NCI-H1417 treated with DMSO at 0.1 percent for 48 hours (cell line): ENCODE measurements at regions not wholly inside any gene's neighbourhood (a gene's known extent, or its start where the extent isn't known, plus 50 kb on each side); places are given as distances from the start of the nearest gene placed in this dataset.
"Not testable (repeated sequence)": the region's sequence is repeated elsewhere in the genome, so short reads cannot be mapped to it uniquely, and the experiment has no call there.

Experiments used
- DNase-seq: peaks from one replicate; lab custom pipeline; 2025; lab: John Stamatoyannopoulos, UW

DNA sequence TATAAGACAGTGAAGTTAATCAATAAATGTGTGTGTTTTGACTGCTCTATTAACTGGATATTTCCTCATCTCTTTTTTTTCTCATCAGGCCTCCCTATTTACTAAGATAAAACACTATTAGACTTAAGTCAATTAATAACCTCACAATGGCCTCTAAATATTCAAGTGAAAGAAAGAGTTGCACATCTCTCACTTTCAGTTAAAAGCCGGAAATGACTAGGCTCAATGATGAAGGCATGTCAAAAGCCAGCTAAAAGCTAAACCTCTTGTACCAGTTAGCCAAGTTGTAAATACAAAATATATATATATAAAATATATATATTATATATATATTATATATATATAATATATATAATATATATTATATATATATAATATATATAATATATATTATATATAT is 127.0 kb upstream of the MEOX2 start:
- no peak for DNase-seq

DNA sequence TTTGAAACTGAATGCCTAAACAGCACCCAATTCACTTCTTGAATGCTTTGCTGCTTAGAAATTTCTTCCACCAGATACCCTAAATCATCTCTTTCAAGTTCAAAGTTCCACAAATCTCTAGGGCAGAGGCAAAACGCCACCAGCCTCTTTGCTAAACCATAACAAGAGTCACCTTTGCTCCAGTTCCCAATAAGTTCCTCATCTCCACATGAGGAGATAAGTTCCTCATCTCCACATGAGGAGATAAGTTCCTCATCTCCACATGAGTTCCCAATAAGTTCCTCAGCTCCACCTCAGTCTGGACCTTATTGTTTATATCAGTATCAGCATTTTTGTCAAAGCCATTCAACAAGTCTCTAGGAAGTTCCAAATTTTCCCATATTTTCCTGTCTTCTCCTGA is 123.9 kb upstream of the MEOX2 start:
- not testable (repeated sequence) for DNase-seq

DNA sequence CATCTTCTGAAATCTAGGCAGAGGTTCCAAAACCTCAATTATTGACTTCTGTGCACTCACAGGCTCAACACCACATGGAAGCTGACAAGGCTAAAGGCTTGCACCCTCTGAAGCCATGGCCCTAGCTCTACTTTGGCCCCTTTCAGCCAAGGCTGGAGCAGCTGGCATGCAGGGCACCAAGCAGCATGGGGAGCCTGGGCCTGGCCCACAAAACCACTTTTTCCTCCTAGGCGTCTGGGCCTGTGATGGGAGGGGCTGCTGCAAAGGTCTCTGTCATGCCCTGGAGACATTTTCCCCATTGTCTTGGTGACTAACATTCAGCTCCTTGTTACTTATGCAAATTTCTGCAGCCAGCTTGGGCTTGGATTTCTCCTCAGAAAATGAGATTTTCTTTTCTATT is 123.5 kb upstream of the MEOX2 start:
- DNase-seq, result not testable (repeated sequence)

DNA sequence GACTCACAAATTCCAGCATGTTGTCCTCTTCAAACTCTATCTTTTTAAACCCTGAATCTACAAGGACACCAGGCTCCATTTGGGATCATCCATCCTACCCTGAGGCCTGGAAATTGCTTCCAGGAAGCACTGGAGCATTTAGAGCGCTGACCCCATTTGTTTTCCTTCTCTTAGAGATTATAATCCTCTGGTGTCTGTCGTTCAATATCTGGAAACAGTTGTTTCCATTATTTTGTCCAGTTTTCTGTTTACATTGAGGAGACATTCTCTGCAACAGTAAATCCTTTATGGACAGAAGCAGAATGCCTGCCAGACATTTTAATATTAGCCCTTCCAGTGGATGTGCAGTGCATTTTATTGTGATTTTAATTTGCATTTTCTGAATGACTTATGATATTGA is 119.4 kb upstream of the MEOX2 start:
- DNase-seq, result no peak

DNA sequence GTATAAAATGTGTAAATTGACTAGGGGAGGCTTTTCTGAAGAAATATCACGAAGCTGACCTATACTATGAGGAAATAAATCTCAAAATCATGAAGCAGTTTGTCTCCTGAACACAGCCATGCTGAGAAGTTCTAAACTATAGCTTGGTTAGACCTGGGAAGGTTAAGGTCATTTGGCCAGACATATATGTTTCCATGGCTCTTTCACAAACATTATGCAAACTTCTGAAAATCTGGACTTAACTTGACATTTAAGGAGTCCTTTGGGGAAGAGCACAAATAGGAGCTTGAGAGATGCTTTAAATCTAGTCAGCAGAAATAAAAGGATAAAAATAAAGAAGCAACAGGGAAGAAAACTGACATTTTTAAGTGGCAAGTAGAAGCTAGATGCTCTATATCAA is 115.9 kb upstream of the MEOX2 start:
- DNase-seq, result no peak

DNA sequence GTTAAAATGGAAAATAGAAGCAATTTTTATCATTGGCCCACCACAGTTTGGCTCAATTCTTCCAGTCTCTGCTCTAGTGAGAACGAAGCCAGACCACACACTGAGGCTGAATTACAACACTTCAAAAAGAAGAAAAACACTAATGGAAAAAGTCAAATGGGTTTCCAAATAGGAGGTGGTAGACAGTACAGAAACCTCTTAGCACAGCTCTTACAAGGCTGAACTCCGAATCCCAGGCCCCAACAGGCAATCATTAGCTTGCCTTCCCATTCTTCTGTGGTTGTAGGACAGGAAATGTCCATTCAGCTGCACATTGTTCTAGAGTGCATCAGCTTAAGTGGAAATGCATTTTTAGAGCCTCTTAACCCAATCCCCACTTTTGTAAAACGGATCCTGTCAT is 115.1 kb upstream of the MEOX2 start:
- DNase-seq, result no peak

DNA sequence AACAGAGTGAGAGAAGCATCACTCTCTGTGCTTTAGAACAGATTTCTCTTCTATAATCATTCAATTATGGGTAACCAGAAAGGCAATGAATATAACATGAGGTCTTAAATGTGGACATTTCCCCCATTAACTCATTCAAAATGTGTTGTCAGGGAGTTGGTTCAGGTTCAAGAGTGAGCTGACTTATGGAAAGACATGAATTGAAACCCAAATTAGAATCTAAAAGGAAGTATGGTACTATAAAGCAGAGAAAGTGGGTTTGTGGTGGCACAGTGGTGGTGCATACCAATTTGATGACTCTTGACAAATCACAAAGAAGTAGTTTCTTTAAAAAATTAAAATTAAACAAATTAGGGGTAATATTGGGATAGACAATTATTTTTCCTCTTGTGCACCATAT is 114.6 kb upstream of the MEOX2 start:
- DNase-seq, result no peak

DNA sequence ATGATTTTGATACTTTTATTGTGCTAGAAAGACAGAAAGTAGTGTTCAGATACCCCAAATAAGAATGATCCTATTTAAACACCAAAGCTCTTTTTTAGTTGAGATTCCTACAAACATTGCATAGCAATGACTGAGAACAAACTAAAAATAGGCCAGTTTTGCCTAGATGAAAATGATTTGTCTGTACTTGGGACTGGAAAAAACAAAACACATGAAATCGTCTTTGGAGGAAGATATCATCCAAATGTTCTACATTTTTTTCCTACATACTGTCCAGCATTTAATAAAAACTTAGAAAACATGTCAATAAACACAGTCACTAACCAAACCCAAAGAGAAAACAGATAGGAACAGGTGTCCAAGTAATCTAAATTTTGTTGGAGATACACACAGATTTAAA is 111.6 kb upstream of the MEOX2 start:
- DNase-seq, result no peak

DNA sequence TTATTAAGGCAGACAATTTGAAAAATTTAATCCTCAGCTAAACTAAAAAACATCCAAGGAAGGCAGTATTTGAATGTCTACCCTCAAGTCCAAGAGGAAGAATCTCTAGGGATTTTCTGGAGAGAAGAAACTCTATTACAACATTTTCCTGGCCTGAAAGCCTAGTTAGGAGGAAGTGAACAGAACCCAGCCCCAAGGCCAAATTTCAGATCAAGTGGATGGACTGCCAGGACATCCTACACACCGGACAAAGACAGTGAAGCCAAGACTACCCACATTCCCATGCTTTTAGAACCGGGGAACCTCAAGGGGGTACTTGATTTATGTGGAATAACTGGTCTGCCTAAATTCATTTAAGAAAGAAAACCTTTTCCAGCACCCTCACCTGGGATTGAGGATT is 108.9 kb upstream of the MEOX2 start:
- no peak for DNase-seq

DNA sequence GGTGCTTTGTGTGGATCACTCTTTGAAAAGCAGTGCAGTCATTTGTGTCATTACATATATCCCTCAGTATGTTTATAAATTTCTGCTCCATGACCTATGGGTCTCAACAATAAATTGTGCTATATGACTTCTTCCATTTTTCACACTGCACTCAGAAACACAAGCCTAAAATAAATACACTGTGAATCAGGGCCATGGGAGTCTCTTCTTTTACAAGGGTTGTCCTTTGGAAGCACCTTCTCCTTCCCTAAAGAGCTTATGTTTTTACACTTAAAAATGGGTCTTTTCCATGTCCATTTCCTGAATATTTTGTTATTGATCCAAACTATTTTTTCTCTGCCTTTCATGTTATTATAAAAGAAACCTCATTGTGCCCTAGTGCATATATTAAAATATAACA is 108.3 kb upstream of the MEOX2 start:
- no peak for DNase-seq

DNA sequence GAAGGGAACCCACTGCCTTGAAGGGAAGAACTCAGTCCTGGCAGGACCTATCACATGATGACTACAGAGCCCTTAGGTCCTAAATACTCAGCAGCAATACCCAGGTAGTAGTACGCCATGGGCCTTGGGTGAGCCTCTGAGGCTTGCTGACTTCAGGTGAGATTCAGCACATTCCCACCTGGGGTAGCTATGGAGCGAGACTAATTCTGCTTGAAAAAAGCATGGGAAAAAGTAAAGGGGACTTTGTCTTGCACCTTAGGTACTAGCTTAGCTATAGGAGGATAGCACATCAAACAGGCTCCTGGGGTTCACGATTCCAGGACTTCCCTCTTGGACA is 98.2 kb upstream of the MEOX2 start:
- DNase-seq, result no peak

DNA sequence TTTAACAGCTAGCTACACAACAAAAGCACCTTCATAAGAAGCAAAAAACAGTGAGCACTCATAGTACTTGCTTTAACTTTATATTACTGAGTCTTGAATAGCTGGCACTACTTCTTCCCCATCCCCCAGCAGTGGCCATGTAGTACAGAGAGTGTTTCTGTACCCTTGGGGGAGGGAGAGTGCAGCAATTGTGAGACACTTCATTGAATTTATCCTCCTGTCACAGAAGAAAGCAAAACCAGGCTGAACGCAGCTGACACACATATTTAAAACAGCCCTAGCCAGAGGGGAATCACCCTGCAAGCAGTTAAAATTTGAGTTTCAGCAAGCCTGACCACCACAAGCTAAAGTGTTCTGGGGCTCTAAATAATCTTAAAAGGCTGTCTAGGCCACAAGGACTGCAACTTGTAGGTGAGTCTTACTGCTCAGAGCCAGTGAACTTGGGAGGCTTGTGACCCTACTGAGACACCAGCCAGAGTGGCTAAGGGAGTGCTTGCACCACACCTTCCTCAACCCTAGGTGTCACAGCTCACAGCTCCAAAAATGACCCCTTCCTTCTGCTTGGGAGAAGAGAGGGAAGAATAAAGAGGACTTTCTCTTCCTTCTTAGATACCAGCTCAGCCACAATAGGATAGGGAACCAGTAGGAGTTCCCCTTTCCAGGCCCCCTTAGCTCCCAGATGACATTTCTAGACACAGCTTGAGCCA is 97.7 kb upstream of the MEOX2 start:
- DNase-seq, result no peak

DNA sequence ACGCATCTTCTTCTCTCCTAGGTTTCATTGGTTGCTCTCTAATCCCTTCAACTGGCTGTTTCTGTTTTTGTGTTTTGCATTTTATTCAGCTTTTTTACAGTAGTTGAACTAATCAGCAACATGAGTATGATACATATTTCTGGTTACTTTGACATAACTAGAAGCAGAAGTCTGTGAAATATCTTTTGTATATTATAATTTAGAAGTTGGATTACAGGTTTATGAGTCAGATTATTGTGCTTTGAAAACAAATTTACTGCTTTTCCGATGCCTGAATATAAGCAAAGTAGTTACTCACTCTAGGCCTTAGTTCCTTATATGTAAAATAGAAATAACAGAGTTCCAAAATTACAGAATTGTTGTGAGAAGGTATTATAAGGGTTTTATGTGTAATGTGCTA is 96.2 kb upstream of the MEOX2 start:
- no peak for DNase-seq

DNA sequence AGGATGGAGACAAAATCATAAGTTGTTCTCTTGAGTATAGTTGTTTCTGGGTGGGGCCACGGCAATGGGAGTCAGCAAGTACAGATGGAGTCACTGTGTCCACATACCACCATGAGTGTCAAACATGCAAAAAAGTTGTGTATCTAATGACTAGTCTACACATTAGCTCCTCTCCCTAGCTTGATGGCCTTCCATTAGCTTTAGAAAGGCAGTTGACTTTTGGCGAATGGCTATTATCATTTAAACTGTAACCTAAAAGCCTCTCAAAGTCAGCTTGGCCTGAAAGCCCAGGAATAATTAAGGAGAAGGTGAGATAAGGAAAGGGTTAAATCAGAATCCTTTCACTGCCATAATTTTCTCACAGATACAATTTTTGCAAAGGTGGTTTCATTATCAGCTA is 95.5 kb upstream of the MEOX2 start:
- no peak for DNase-seq

DNA sequence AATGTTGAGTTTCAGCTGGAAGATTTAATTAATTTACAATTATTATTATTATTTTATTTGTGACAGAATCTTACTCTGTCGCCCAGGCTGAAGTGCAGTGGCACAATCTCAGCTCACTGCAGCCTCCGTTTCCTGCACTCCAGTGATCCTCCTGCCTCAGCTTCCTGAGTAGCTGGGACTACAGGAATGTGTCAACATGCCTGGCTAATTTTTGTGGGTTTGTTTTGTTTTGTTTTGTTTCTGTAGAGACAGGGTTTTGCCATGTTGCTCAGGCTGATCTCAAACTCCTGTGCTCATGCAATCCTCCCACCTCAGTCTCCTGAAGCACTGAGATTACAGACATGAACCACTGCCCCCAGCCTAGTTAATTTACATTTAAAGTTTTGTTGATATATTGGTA is 93.8 kb upstream of the MEOX2 start:
- no peak for DNase-seq

DNA sequence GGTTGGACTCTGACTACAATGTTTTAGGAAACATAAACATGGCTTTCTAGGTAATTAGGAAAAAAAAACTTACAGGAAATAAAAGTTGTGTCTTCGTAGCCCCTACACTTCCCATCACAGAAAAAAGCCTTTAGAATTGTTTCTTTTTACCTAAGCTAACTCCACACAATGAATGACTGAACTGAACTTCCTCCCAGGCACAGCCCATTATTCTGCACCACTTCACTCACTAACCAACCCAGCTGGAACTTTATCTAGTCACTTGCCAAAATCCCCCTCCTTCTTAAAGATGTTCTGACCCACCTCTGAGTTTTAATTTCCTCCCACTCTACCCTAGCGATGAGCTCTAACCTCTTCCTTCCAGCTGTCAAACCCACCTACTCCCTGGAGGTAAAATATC is 91.7 kb upstream of the MEOX2 start:
- DNase-seq, result no peak

DNA sequence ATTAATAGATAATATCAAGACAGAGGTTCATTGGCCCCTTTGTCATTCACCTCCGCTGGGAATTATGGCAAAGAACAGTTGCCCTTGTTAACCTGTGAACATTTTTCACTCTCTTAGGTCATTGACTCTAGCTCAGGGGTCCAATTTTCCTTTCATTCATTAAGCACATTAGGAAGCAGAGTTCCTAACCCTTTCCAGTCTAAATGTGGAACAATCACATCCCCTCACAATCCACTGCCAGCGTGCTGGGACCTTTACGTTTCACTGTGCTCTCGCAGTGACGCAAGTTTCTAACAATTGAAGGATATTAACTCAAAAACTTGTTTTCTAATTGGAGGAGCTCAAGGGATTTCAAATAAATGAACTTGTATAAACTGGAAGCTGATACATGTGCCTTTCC is 79.3 kb upstream of the MEOX2 start:
- DNase-seq, result no peak

DNA sequence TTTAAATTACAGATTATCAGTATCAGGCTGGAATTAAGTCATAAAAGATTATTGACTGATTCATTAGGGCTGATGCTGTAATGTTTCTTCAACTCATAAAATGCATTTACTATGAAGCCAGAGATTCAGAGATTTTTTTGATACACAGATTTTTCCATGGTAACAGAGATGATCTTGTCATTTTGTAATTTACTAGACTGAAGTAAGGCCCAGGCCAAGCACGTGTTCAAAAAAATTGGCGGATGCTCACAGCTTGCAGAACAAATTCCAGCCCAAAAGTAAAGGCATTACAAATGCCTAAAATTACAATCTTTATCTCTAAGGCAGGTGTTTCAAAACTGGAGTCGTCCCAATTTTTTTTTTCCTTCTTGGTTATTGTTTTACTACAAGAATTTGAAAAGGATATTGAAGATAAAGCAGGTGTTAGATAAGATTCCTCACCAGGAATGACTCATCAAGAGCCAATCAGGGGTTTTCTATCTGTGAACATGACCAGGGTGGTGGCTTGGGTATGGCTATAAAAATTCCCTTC is 78.4 kb upstream of the MEOX2 start:
- DNase-seq, result no peak

DNA sequence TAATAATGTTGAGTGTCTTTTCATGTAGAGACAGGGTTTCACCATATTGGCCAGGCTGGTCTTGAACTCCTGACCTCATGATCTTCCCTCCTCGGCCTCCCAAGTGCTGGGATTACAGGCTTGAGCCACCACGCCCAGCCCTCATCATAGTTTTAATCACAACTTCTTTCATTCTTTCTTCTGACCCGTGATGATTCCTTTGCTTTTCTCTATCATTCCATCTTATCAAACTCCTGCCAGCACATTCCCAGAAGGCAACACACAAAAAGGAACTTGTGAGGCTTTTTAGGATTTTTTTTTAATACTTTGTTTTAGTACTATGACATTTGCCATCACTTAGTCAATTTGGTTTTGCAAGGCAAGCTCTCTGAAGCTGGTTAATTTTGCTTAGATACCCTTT is 77.5 kb upstream of the MEOX2 start:
- DNase-seq, result no peak

DNA sequence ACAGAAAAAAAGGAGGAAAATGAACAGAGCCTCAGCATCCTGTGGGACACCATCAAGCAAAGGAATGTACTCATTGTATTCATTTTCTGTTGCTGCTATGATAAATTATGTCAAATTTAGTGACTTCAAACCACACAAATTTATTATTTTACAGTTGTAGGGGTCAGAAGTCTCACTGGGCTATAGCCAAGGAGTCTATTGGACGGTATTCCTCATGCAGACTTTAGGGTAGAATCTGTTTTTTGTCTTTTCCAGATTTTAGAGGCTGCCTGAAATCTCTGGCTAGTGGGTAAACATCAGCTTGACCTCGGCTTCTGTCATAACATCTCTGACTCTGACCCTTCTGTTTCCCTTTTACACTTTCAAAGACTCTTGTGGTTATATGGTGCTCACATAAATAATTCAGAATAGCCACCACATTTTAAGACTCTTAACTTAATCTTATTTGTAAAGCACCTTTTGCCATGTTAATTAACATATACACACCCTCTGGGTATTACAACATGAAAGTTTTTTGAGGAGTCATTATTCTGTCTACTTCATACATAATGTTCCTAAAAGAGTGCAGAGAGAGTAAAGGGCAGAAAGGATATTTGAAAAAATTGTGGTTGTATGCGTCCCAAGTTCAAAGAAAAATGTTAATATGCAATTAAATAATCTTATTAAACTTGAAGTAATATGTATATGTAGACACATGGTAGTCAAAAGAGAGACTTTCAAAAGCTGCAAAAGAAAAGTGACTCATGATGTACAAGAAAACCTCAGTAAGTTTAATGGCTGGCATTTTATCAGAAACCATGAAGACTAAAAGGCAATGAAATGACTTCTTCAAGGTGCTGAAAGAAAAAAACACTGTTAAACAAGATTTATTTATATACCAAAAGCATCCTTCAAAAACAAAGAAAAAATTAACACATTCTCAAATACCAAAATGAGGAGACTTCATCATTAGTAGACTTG is 70.8 kb upstream of the MEOX2 start:
- DNase-seq, result no peak

DNA sequence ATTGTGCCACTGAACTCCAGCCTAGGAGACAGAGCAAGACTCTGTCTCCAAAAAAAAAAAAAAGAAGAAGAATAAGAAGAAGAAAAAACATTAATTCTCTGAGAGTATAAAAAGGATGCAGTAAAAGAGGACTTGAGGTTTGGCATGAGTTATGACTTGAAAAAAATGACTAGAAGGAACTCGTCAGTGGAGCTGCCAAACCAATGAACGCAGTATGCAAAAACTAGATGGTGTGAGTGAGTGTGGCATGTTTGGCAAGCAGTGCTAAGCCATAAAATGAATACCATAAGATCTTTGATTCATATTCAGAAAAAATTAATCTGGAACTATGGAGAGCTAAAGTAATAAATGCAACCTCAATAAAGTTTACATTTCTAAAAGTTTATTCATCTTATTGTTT is 68.6 kb upstream of the MEOX2 start:
- DNase-seq, result no peak

DNA sequence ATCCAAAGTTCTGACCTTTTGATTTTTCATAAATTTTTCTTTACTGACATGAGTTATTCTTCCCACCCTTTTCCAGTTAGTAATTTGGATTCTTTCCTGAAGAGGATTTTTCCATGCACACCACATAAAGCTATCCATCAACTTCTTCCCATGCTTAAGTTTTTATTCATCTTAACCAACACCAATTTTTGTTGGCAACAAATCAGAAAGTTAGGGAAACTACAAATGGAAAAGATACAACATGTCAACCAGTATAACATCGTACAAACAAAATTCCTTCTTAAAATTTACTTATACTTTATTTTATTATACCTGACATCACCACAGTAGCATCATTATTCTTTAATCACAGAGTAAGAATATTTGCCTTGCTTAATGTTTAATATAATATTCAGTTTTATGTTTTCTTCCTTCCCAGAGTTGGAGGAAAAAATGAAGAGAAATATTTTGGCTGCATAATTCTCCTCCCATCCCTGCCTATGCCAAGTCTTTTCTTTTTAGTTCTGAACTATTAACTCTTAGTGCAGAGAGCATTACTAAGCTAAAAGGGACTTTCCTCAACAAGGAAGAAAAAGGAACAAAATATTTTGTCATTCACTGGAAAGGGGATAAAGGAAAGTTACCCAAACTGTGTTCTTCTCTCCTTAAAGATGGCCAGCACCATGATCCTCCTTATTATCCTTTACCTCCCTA is 67.5 kb upstream of the MEOX2 start:
- DNase-seq, result no peak

DNA sequence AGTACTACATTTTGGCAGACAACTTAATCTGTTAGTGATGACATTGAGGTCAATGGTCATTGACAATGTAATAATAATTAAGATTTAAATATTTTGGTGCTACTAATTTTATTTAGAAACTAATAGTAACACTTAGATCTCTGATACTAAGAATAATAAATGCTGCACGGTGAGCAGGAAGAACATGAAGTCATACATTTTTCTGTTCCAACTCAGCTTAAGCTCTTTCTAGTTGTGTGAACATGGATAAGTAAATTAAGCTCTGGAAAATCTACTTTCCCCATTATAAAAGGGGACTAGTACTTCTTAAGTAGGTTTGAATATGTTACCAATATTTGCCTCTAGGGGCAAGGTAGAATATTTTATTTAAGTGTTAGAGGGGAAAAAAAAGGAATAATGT is 65.9 kb upstream of the MEOX2 start:
- no peak for DNase-seq
